ENCODE measurements at regions not wholly inside any gene's neighbourhood (a gene's known extent, or its start where the extent isn't known, plus 50 kb on each side); places are given as distances from the start of the nearest gene placed in this dataset.

GRCh38 chr11:133727774-133728173, 117.5 kb downstream of the SPATA19 start:
- Histone ChIP-seq H3K4me3 (ENCODE audit: low read length in 2 of 2) (no peak overlapping the region), H3K4me1 (ENCODE audit: control insufficient read depth in 2 of 2, insufficient read depth in 2 of 2, low read length in 2 of 2) (no peaks in the 10 kb centered on the region), H3K36me3 (ENCODE audit: control insufficient read depth in 2 of 2, insufficient read depth in 2 of 2, low read length in 1 of 2) (no peaks in the 10 kb centered on the region), H3K27me3 (ENCODE audit: control insufficient read depth in 2 of 2, insufficient read depth in 1 of 2, low read length in 1 of 2) (no peaks in the 10 kb centered on the region), H3K27ac (ENCODE audit: low read depth in 1 of 2, low read length in 1 of 2) (no peak overlapping the region), H3K9me3 (ENCODE audit: control insufficient read depth in 2 of 2, insufficient read depth in 1 of 2, low read length in 1 of 2) (no peaks in the 10 kb centered on the region)
- DNase-seq (ENCODE audit: low read depth in 6 of 9, low spot score in 9 of 9): no peak
- 88% methylated on average over 8 of the region's 8 CpGs for WGBS

GRCh38 chr11:133726542-133726941, 118.8 kb downstream of the SPATA19 start:
- no peak for DNase-seq (ENCODE audit: low read depth in 6 of 9, low spot score in 9 of 9)
- Histone ChIP-seq H3K9me3 (ENCODE audit: control insufficient read depth in 2 of 2, insufficient read depth in 1 of 2, low read length in 1 of 2) (no peaks in the 10 kb centered on the region), H3K27me3 (ENCODE audit: control insufficient read depth in 2 of 2, insufficient read depth in 1 of 2, low read length in 1 of 2) (no peaks in the 10 kb centered on the region), H3K27ac (ENCODE audit: low read depth in 1 of 2, low read length in 1 of 2) (no peak overlapping the region), H3K36me3 (ENCODE audit: control insufficient read depth in 2 of 2, insufficient read depth in 2 of 2, low read length in 1 of 2) (no peaks in the 10 kb centered on the region), H3K4me3 (ENCODE audit: low read length in 2 of 2) (no peak overlapping the region), H3K4me1 (ENCODE audit: control insufficient read depth in 2 of 2, insufficient read depth in 2 of 2, low read length in 2 of 2) (no peaks in the 10 kb centered on the region)
- 88% methylated on average over 2 of the region's 2 CpGs for WGBS

GRCh38 chr11:133724116-133724515, 121.2 kb downstream of the SPATA19 start:
- no peaks in the 10 kb centered on the region for H3K36me3 ChIP-seq (ENCODE audit: control insufficient read depth in 2 of 2, insufficient read depth in 2 of 2, low read length in 1 of 2)
- H3K4me3 ChIP-seq (ENCODE audit: low read length in 2 of 2): no peak overlapping the region
- no peak for DNase-seq (ENCODE audit: low read depth in 6 of 9, low spot score in 9 of 9)

GRCh38 chr11:133723056-133723455, 122.3 kb downstream of the SPATA19 start:
- Histone ChIP-seq H3K36me3 (ENCODE audit: control insufficient read depth in 2 of 2, insufficient read depth in 2 of 2, low read length in 1 of 2) (no peaks in the 10 kb centered on the region), H3K4me3 (ENCODE audit: low read length in 2 of 2) (no peak overlapping the region), H3K27ac (ENCODE audit: low read depth in 1 of 2, low read length in 1 of 2) (no peak overlapping the region), H3K4me1 (ENCODE audit: control insufficient read depth in 2 of 2, insufficient read depth in 2 of 2, low read length in 2 of 2) (no peaks in the 10 kb centered on the region), H3K9me3 (ENCODE audit: control insufficient read depth in 2 of 2, insufficient read depth in 1 of 2, low read length in 1 of 2) (no peaks in the 10 kb centered on the region), H3K27me3 (ENCODE audit: control insufficient read depth in 2 of 2, insufficient read depth in 1 of 2, low read length in 1 of 2) (no peaks in the 10 kb centered on the region)
- no peak for DNase-seq (ENCODE audit: low read depth in 6 of 9, low spot score in 9 of 9)
- 80% methylated on average over 1 of the region's 1 CpG for WGBS

More at GRCh38 chr11:133724116-133724515, 121.2 kb downstream of the SPATA19 start:
- Histone ChIP-seq H3K9me3 (ENCODE audit: control insufficient read depth in 2 of 2, insufficient read depth in 1 of 2, low read length in 1 of 2) (no peaks in the 10 kb centered on the region), H3K4me1 (ENCODE audit: control insufficient read depth in 2 of 2, insufficient read depth in 2 of 2, low read length in 2 of 2) (no peaks in the 10 kb centered on the region), H3K27ac (ENCODE audit: low read depth in 1 of 2, low read length in 1 of 2) (no peak overlapping the region), H3K27me3 (ENCODE audit: control insufficient read depth in 2 of 2, insufficient read depth in 1 of 2, low read length in 1 of 2) (no peaks in the 10 kb centered on the region)
- WGBS: 84% methylated on average over 7 of the region's 7 CpGs

GRCh38 chr11:133720951-133721350, 124.4 kb downstream of the SPATA19 start:
- Histone ChIP-seq H3K27ac (ENCODE audit: low read depth in 1 of 2, low read length in 1 of 2) (no peak overlapping the region), H3K4me1 (ENCODE audit: control insufficient read depth in 2 of 2, insufficient read depth in 2 of 2, low read length in 2 of 2) (no peaks in the 10 kb centered on the region), H3K9me3 (ENCODE audit: control insufficient read depth in 2 of 2, insufficient read depth in 1 of 2, low read length in 1 of 2) (no peaks in the 10 kb centered on the region), H3K36me3 (ENCODE audit: control insufficient read depth in 2 of 2, insufficient read depth in 2 of 2, low read length in 1 of 2) (no peaks in the 10 kb centered on the region), H3K27me3 (ENCODE audit: control insufficient read depth in 2 of 2, insufficient read depth in 1 of 2, low read length in 1 of 2) (no peaks in the 10 kb centered on the region), H3K4me3 (ENCODE audit: low read length in 2 of 2) (no peak overlapping the region)
- no peak for DNase-seq (ENCODE audit: low read depth in 6 of 9, low spot score in 9 of 9)
- 96% methylated on average over 6 of the region's 6 CpGs for WGBS

GRCh38 chr11:133719532-133720235, 125.6 kb downstream of the SPATA19 start:
- Histone ChIP-seq H3K4me1 (ENCODE audit: control insufficient read depth in 2 of 2, insufficient read depth in 2 of 2, low read length in 2 of 2) (no peaks in the 10 kb centered on the region), H3K36me3 (ENCODE audit: control insufficient read depth in 2 of 2, insufficient read depth in 2 of 2, low read length in 1 of 2) (no peaks in the 10 kb centered on the region), H3K4me3 (ENCODE audit: low read length in 2 of 2) (no peak overlapping the region), H3K27ac (ENCODE audit: low read depth in 1 of 2, low read length in 1 of 2) (no peak overlapping the region), H3K9me3 (ENCODE audit: control insufficient read depth in 2 of 2, insufficient read depth in 1 of 2, low read length in 1 of 2) (no peaks in the 10 kb centered on the region), H3K27me3 (ENCODE audit: control insufficient read depth in 2 of 2, insufficient read depth in 1 of 2, low read length in 1 of 2) (peaks cover 0 to 3% of the 10 kb centered on the region in 2 donors)
- DNase-seq (ENCODE audit: low read depth in 6 of 9, low spot score in 9 of 9): no peak
- WGBS: 83% methylated on average over 17 of the region's 17 CpGs

- no peaks in the 10 kb centered on the region for H3K36me3 ChIP-seq (ENCODE audit: control insufficient read depth in 2 of 2, insufficient read depth in 2 of 2, low read length in 1 of 2)
- H3K27me3 ChIP-seq (ENCODE audit: control insufficient read depth in 2 of 2, insufficient read depth in 1 of 2, low read length in 1 of 2): peaks cover 0 to 3% of the 10 kb centered on the region in 2 donors
- no peak overlapping the region for H3K27ac ChIP-seq (ENCODE audit: low read depth in 1 of 2, low read length in 1 of 2)
- no peaks in the 10 kb centered on the region for H3K9me3 ChIP-seq (ENCODE audit: control insufficient read depth in 2 of 2, insufficient read depth in 1 of 2, low read length in 1 of 2)
- no peaks in the 10 kb centered on the region for H3K4me1 ChIP-seq (ENCODE audit: control insufficient read depth in 2 of 2, insufficient read depth in 2 of 2, low read length in 2 of 2)
- WGBS: 85% methylated on average over 5 of the region's 5 CpGs
- no peak for DNase-seq (ENCODE audit: low read depth in 6 of 9, low spot score in 9 of 9)
- no peak overlapping the region for H3K4me3 ChIP-seq (ENCODE audit: low read length in 2 of 2)
These were observed 126.5 kb downstream of the SPATA19 start for GRCh38 chr11:133718831-133719230.

- H3K4me1 ChIP-seq (ENCODE audit: control insufficient read depth in 2 of 2, insufficient read depth in 2 of 2, low read length in 2 of 2): no peaks in the 10 kb centered on the region
- H3K4me3 ChIP-seq (ENCODE audit: low read length in 2 of 2): no peak overlapping the region
- 79% methylated on average over 7 of the region's 7 CpGs for WGBS
- DNase-seq (ENCODE audit: low read depth in 6 of 9, low spot score in 9 of 9): no peak
- no peaks in the 10 kb centered on the region for H3K9me3 ChIP-seq (ENCODE audit: control insufficient read depth in 2 of 2, insufficient read depth in 1 of 2, low read length in 1 of 2)
- no peaks in the 10 kb centered on the region for H3K36me3 ChIP-seq (ENCODE audit: control insufficient read depth in 2 of 2, insufficient read depth in 2 of 2, low read length in 1 of 2)
- H3K27me3 ChIP-seq (ENCODE audit: control insufficient read depth in 2 of 2, insufficient read depth in 1 of 2, low read length in 1 of 2): peaks cover 0 to 3% of the 10 kb centered on the region in 2 donors
- no peak overlapping the region for H3K27ac ChIP-seq (ENCODE audit: low read depth in 1 of 2, low read length in 1 of 2)
These were observed 127.1 kb downstream of the SPATA19 start for GRCh38 chr11:133718238-133718637.

GRCh38 chr11:133716602-133717001, 128.7 kb downstream of the SPATA19 start:
- H3K9me3 ChIP-seq (ENCODE audit: control insufficient read depth in 2 of 2, insufficient read depth in 1 of 2, low read length in 1 of 2): no peaks in the 10 kb centered on the region
- WGBS: 95% methylated on average over 7 of the region's 7 CpGs
- H3K4me3 ChIP-seq (ENCODE audit: low read length in 2 of 2): no peak overlapping the region
- peaks cover 0 to 4% of the 10 kb centered on the region in 2 donors for H3K27me3 ChIP-seq (ENCODE audit: control insufficient read depth in 2 of 2, insufficient read depth in 1 of 2, low read length in 1 of 2)
- no peaks in the 10 kb centered on the region for H3K4me1 ChIP-seq (ENCODE audit: control insufficient read depth in 2 of 2, insufficient read depth in 2 of 2, low read length in 2 of 2)
- no peaks in the 10 kb centered on the region for H3K36me3 ChIP-seq (ENCODE audit: control insufficient read depth in 2 of 2, insufficient read depth in 2 of 2, low read length in 1 of 2)
- no peak for DNase-seq (ENCODE audit: low read depth in 6 of 9, low spot score in 9 of 9)
- H3K27ac ChIP-seq (ENCODE audit: low read depth in 1 of 2, low read length in 1 of 2): no peak overlapping the region
